Stimulated activated CD4-positive, alpha-beta T cell treated with anti-CD3 and anti-CD28 coated beads, Interleukin-2, amount 100 ng/mL, for 48 hours (primary cell): ENCODE measurements at regions not wholly inside any gene's neighbourhood (a gene's known extent, or its start where the extent isn't known, plus 50 kb on each side); places are given as distances from the start of the nearest gene placed in this dataset.
"Not testable (repeated sequence)": the region's sequence is repeated elsewhere in the genome, so short reads cannot be mapped to it uniquely, and the experiment has no call there.

Experiments
- DNase-seq, 2 donors: peaks; one replicate each; pipeline ENCODE4 v3.0.0-alpha.2; 2020

- no peak for DNase-seq
Observed at GRCh38 chr2:59858540-59858939, 694.9 kb downstream of the BCL11A start.

DNA sequence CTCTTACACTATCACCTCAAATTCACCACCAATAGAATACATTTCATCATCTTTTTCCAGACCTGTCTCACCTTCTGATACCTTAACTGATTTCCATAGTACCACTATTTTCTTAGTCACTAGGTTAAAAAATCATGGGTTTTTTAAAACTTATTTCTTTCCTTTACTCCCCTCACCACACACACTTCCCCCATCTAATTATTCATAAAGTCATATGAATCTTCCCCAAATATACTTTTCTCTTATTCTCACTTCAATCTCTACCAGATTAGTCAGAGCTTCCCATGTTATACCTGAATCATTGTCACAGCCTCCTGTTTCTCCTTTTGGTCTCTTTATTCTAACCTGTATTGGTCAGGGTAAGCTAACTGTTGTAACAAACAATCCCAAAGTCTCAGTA, 696.3 kb downstream of the BCL11A start:
- no peak for DNase-seq

DNA sequence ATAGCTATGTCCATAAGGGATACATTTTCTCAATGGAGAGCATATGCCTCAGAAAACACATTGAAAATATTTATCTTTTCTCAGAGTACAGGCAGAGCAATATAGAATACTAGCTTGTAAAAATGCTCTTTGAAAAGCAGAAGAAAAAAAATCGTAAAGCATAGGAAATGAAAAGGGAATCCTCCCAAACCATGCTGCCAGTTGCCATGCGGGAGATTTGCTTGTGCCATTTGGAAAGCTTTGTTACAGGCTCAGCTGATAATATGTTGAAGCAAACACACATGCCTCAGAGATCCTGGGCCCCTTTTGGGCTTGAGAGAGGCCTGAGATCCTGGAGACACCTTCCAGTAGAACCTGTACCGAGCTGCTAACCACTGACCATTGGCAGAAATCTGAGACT, 697.1 kb downstream of the BCL11A start:
- DNase-seq = no peak

DNA sequence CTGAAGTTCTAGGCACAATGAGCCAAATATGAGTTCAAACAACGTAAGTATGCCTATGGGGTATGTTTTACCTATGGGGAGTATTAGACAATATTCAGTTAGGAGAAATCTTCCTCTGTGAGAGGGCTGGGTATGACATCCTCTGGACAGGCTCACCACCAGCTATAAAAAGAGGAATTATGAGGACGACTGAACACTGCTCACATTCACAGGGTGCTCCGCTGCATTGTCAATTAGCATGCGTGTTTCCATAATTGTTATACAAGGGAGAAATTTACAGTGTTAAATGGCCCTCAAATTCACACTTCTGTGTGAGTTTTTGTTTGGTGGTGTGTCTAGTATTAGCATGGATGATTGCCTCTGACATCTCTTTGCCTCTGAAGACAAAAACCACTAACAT, 700.4 kb downstream of the BCL11A start:
- no peak for DNase-seq

DNA sequence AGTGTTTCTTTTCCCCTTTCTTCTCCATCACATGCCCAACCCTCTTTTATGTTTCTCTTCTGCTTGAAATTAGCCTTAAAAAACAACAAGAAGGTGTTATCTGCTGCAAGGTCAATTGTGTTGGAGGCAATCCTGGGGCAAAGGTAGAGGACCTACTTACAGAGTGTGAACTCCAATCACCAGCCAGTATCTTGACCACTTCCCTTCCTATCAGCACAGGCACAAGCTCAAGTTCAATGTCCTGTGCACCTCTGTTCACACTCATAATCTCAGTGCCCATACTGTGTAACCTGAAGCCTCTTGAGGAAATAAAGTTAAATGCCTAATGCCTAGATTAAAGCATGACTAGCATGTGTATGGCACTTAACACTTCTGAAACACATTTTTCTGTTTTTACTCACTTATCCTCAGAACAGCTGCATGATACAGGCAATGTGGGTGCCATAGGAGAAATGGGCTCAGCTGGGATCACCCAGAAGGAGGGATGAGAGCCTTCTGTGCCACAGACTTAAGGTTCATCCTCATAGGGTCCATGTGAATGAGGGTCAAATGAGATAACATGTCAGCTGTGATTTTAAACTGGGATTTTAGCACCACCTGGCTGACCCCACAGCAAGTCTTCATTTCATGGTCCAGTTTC, 701.5 kb downstream of the BCL11A start:
- no peak for DNase-seq

- DNase-seq = no peak
Observed at GRCh38 chr2:59850554-59850953, 702.9 kb downstream of the BCL11A start.

DNA sequence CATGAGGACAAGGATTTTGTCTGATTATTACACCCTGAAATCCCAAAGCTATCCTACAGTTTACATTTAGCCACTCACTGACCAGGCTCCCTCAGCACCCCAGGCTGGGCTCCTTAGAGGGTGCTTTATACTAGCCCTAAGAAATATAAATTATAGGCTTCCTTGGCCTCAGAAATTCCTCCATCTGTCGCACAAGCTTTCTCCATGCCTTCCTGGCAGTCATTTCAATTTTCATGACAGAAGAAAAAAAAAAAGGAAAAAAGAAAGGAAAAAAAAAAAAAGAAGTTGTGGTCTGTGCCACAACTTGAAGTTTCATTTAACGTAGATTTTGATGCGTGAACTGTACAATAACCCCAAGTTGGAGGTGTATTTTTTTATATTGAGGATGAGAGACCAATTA, 719.5 kb downstream of the BCL11A start:
- DNase-seq = no peak

DNA sequence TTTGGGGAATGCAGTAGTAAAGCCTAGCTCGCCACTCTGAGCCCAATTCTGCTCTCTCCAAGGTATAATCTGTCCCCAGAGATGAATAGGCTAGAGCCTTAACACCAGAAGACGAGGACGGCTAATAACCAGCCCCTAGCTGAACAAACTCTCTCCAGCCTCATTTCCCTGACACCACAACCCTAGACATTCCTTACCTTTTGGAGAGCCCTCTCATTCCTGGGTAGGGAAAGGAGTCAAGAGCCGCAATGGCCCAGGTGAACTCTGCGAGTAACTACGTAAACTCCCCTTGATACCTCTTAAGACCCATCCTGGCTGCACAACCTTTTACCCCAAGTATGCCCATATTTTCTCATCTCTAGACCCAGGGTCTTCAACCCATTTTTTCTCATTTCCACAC, 722.9 kb downstream of the BCL11A start:
- DNase-seq = no peak

DNA sequence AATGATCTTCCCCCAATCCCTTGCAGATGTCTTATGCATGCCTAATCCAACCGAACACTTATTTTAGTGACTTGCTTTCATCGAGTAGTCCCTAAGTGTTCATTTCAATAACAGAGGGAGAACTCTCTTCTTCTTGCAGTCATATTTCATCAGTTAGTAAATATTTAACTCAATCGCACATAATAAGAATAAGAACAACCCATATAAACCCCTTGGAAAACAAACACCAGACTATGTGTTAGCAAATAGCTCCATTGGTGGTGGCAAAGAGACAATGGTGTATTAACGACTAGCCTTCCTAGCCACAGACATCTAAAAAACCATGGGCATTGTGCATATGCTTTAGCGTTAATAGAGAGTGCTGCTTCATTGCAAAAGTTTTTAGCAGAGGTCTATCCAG, 725.8 kb downstream of the BCL11A start:
- DNase-seq = no peak

DNA sequence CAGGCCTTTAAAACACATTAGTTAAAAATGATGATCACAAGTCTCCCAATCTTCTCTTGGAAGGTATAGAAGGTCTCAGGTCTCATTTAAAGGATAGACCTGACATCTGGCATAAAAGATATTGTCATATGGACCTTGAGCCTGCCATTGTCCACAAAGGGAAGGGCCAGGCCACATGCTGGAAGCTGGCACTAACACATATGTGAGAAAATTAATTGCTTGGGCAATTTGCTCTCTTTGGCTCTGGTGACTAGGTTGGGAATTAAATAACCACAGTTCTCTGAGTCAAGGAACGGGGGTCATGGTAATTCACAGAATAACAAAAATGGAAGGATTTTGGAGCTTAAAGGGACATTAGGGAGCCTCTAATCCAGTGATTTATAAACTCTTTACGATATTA, 727.3 kb downstream of the BCL11A start:
- DNase-seq = no peak

DNA sequence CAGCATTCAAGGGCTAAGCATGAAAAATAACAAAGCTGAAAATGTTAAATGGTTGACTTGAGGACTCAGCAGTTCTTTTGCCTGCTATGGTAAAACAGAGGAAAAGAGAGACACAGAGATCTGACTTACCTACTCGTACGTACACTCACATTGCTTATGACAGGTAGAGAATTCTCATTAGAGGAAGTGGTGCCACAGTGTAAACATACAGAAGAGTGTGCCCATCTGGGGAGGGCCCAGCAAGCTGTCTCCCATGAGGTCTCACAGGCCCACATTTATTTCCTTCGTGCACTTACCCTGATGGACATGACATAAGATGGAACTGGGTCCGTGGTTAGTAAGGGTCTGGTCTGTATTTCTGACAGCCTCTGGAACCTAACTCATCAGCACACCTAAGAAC, 729.1 kb downstream of the BCL11A start:
- DNase-seq = no peak

- no peak for DNase-seq
Observed at GRCh38 chr2:59816075-59816474, 737.4 kb downstream of the BCL11A start.

DNA sequence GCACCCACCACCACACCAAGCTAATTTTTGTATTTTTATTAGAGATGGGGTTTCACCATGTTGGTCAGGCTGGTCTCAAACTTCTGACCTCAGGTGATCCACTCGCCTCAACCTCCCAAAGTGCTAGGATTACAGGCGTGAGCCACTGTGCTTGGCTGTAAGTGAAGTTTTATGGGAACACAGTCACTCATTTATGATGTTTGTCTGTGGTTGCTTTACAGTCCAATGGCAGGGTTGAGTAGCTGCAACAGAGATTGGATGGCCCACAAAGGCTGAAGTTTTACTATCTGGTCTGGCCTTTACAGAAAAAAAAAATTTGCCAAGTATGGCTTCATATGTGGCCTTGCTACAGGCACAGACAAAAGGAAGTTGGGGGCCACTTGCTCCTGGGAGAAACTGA, 743.2 kb downstream of the BCL11A start:
- DNase-seq = not testable (repeated sequence)

GRCh38 chr2:59806486-59806885, 747.0 kb downstream of the BCL11A start:
- DNase-seq = no peak

DNA sequence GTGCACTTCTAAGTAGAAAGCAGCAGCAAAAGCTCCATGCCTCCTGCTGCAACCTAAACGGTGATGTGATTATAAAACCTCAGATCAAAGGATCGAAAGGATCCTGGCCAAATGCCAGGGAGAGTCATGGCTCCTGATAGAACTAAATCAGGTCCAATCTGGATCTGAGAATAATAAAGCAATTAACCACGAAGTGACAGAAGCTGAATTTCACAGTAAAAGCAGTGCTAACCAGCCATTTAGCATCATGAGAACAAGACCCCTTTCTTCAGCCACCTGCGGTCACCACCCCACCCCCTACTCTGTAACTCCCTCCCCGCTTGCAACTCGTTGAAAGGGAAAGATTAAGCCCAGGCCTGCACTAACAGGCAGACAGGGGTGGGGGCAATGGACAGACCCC, 748.7 kb downstream of the BCL11A start:
- DNase-seq = no peak

DNA sequence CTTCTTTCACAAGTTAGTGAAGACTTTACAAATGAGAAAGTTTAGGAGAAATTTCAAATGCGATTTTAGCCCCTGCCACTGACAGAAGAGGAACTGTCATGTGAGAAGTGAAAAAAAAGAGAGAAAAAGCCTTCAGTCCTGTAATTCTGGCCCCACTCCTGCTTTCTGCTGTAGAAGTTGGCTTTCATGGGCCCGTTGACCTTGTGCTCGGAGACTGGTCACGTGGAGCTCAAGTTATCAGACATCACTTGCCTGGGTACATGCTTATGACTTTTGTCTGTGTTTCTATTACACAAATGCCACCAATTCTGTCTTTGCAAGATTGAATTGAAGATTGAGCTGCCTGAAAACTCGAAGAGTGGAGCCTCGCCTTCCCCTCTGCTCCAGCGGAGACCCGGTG, 749.9 kb downstream of the BCL11A start:
- DNase-seq = no peak

- DNase-seq = no peak
Observed at GRCh38 chr2:59798687-59799232, 754.7 kb downstream of the BCL11A start.

DNA sequence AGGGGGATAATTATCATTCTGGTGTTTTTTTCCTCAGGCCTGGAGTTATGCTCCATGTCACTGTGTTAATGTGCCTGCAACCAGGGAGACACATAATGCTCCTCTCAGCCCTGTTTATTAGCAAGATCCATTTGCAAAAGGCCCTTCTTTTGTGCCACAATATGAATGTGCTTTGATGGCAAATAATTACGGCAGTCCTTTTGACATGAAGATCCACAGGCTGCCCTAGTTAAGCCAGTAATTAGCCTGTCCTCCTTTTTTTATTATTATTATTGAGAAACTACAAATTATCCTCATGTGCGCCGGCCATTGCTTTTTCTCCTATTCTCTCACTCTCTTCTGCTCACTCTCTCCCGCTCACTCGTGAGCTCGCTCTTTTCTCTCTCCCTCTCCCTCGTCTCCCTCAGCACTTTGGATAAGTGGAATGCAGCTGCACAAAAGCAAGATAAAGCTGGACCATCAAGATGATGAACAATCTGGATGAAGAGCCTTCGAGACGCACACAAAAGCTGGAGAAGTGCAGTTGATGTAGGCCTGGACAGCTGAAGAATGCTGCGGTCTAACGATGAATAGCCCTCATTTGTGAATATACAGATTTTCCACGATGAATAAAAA, 762.3 kb downstream of the BCL11A start:
- no peak for DNase-seq

- DNase-seq = no peak
Observed at GRCh38 chr2:59790186-59791003, 763.1 kb downstream of the BCL11A start.

- DNase-seq = no peak
Observed at GRCh38 chr2:59789523-59789922, 763.9 kb downstream of the BCL11A start.

- DNase-seq = no peak
Observed at GRCh38 chr2:59787095-59787494, 766.4 kb downstream of the BCL11A start.

GRCh38 chr2:59786684-59787083, 766.8 kb downstream of the BCL11A start:
- DNase-seq = no peak

DNA sequence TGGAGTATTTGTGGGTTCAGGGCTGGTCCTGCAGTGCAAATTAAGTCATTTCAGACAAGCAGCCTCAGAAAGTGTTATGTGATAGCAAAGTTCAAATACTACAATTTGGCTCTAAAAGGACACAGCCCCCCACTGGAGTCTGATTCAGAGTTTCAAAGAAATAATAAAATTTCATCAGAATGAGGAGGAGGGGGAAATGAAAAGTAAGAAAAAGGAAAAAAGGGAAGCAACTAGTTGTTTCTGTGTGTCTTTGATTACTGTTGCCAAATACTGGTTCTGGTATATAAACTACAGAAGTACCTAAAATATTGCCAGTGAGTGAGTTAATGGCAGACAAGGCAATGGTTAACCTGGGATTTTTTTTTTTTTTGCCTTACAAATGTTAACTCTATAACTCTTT, 773.9 kb downstream of the BCL11A start:
- DNase-seq = no peak

- DNase-seq = no peak
Observed at GRCh38 chr2:59777120-59777519, 776.3 kb downstream of the BCL11A start.
